ENCODE measurements at regions not wholly inside any gene's neighbourhood (a gene's known extent, or its start where the extent isn't known, plus 50 kb on each side); places are given as distances from the start of the nearest gene placed in this dataset.

GRCh38 chr3:70393881-70394612 lies 81.6 kb upstream of the MDFIC2 start:
- no peak for ATAC-seq
- TF ChIP-seq ZNF70 (CRISPR knock-in tag; IDR thresholded peaks at IDR 0.05) (no peak), ZC3H10 (CRISPR knock-in tag; IDR thresholded peaks at IDR 0.05) (no peak), SNAI2 (CRISPR knock-in tag; IDR thresholded peaks at IDR 0.05) (no peak), OSR1 (CRISPR knock-in tag; IDR thresholded peaks at IDR 0.05) (no peak)

DNA sequence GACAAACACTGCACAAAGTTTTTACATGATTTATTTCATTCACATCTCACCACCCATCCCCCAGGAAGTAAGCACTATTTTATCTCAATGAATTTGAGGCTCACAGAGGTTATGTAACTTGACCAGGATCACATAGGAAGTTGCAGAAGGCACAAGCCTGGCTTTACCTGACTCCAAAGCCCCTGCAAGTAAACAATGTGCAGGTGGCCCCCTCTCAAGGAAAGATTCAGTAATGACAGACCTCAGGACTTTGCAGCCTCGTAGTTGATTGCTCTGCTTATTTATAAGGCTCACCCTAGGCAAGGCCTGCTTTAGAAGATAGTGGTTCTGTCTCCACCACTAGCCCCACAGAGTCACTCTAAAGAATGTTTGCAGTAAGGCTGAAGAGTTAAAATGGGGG lies 79.8 kb upstream of the MDFIC2 start:
- no peak for ATAC-seq
- no peak for TF ChIP-seq ZFP3 (CRISPR knock-in tag; IDR thresholded peaks at IDR 0.05)
- TF ChIP-seq POU6F1 (CRISPR knock-in tag; IDR thresholded peaks at IDR 0.05; ENCODE audit: borderline replicate concordance, low read depth) = no peak

- TF ChIP-seq, protein P1, sequence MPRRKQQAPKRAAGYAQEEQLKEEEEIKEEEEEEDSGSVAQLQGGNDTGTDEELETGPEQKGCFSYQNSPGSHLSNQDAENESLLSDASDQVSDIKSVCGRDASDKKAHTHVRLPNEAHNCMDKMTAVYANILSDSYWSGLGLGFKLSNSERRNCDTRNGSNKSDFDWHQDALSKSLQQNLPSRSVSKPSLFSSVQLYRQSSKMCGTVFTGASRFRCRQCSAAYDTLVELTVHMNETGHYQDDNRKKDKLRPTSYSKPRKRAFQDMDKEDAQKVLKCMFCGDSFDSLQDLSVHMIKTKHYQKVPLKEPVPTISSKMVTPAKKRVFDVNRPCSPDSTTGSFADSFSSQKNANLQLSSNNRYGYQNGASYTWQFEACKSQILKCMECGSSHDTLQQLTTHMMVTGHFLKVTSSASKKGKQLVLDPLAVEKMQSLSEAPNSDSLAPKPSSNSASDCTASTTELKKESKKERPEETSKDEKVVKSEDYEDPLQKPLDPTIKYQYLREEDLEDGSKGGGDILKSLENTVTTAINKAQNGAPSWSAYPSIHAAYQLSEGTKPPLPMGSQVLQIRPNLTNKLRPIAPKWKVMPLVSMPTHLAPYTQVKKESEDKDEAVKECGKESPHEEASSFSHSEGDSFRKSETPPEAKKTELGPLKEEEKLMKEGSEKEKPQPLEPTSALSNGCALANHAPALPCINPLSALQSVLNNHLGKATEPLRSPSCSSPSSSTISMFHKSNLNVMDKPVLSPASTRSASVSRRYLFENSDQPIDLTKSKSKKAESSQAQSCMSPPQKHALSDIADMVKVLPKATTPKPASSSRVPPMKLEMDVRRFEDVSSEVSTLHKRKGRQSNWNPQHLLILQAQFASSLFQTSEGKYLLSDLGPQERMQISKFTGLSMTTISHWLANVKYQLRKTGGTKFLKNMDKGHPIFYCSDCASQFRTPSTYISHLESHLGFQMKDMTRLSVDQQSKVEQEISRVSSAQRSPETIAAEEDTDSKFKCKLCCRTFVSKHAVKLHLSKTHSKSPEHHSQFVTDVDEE (CRISPR knock-in tag; IDR thresholded peaks at IDR 0.05) = no peak
- TF ChIP-seq CSRNP3 (CRISPR knock-in tag; IDR thresholded peaks at IDR 0.05) = no peak
- TF ChIP-seq TOX (CRISPR knock-in tag; IDR thresholded peaks at IDR 0.05; ENCODE audit: borderline replicate concordance) = no peak
- no peak for TF ChIP-seq ZFP30 (CRISPR knock-in tag; IDR thresholded peaks at IDR 0.05)
- no peak for TF ChIP-seq CSDC2 (CRISPR knock-in tag; IDR thresholded peaks at IDR 0.05)
- TF ChIP-seq, protein P2, sequence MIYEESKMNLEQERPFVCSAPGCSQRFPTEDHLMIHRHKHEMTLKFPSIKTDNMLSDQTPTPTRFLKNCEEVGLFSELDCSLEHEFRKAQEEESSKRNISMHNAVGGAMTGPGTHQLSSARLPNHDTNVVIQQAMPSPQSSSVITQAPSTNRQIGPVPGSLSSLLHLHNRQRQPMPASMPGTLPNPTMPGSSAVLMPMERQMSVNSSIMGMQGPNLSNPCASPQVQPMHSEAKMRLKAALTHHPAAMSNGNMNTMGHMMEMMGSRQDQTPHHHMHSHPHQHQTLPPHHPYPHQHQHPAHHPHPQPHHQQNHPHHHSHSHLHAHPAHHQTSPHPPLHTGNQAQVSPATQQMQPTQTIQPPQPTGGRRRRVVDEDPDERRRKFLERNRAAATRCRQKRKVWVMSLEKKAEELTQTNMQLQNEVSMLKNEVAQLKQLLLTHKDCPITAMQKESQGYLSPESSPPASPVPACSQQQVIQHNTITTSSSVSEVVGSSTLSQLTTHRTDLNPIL (CRISPR knock-in tag; IDR thresholded peaks at IDR 0.05; ENCODE audit: low read depth) = no peak
- no peak for TF ChIP-seq ZC3H10 (CRISPR knock-in tag; IDR thresholded peaks at IDR 0.05)
- no peak for TF ChIP-seq ESRRG (CRISPR knock-in tag; IDR thresholded peaks at IDR 0.05)
- no peak for TF ChIP-seq POU6F1 (CRISPR knock-in tag; IDR thresholded peaks at IDR 0.05; ENCODE audit: borderline replicate concordance, low read depth)
- TF ChIP-seq PATZ1 (CRISPR knock-in tag; IDR thresholded peaks at IDR 0.05; ENCODE audit: borderline replicate concordance) = no peak
- no peak for TF ChIP-seq SNAI2 (CRISPR knock-in tag; IDR thresholded peaks at IDR 0.05)
- no peak for ATAC-seq
Observed at GRCh38 chr3:70387889-70388288, 75.5 kb upstream of the MDFIC2 start.

DNA sequence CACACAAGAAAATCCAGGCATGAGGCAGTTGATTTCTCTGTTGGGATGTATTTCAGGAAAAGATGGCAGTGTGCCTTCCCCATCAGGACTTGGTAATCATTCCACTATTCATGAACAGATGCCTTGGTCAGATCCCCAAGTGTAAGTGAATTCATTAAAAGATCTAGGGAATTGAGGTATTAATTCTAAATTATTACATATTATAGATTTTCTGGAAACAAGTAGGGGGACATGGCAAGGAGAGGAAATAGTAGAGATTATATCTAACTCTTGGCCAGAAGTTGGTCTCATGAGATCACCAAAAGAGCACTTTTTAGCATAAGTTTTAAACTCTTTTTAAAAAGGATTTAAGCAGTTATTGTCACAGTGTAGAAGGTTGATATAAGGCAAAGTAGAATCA lies 74.4 kb upstream of the MDFIC2 start:
- ATAC-seq = no peak
- TF ChIP-seq PPARA (CRISPR knock-in tag; IDR thresholded peaks at IDR 0.05; ENCODE audit: borderline replicate concordance) = no peak
- no peak for TF ChIP-seq TCF4 (CRISPR knock-in tag; IDR thresholded peaks at IDR 0.05; ENCODE audit: borderline replicate concordance)
- TF ChIP-seq POU6F1 (CRISPR knock-in tag; IDR thresholded peaks at IDR 0.05; ENCODE audit: borderline replicate concordance, low read depth) = no peak
- TF ChIP-seq SNAI2 (CRISPR knock-in tag; IDR thresholded peaks at IDR 0.05) = no peak
- no peak for TF ChIP-seq GLIS3 (CRISPR knock-in tag; IDR thresholded peaks at IDR 0.05)
- no peak for TF ChIP-seq ESRRG (CRISPR knock-in tag; IDR thresholded peaks at IDR 0.05)
- no peak for TF ChIP-seq CSDC2 (CRISPR knock-in tag; IDR thresholded peaks at IDR 0.05)
- TF ChIP-seq, protein P1 (CRISPR knock-in tag; IDR thresholded peaks at IDR 0.05) = no peak
- no peak for TF ChIP-seq ZFP30 (CRISPR knock-in tag; IDR thresholded peaks at IDR 0.05)
- TF ChIP-seq ZNF70 (CRISPR knock-in tag; IDR thresholded peaks at IDR 0.05) = no peak
- TF ChIP-seq OSR1 (CRISPR knock-in tag; IDR thresholded peaks at IDR 0.05) = no peak
- TF ChIP-seq ZNF565 (CRISPR knock-in tag; conservative IDR thresholded peaks at IDR 0.05; ENCODE audit: low read depth) = no peak
